HEK293 (cell line): ENCODE measurements at regions not wholly inside any gene's neighbourhood (a gene's known extent, or its start where the extent isn't known, plus 50 kb on each side); places are given as distances from the start of the nearest gene placed in this dataset.

ENCODE experiments used
- BCL11A ChIP-seq: fragments of 450-650 bp; formaldehyde crosslinking; IDR thresholded peaks from 2 replicates; pipeline ENCODE4 v1.5.1; 2016; ENCODE audit warnings: low read depth, missing biosample characterization, missing genetic modification characterization
- CTCF ChIP-seq: fragments of 450-650 bp; formaldehyde crosslinking; IDR thresholded peaks from 2 replicates; pipeline ENCODE4 v1.5.1; 2016; ENCODE audit warnings: missing biosample characterization, missing genetic modification characterization
- EGR2 ChIP-seq: fragments of 450-650 bp; formaldehyde crosslinking; IDR thresholded peaks from 2 replicates; pipeline ENCODE4 v1.5.1; 2016; ENCODE audit warnings: low read depth, missing biosample characterization, missing genetic modification characterization
- ELK4 ChIP-seq: IDR thresholded peaks from 2 replicates; pipeline ENCODE4 v1.6.1; 2011; ENCODE audit warnings: mild to moderate bottlenecking, low read depth, low read length, borderline replicate concordance
- ZNF133 ChIP-seq: fragments of 450-650 bp; formaldehyde crosslinking; IDR thresholded peaks from 2 replicates; pipeline ENCODE4 v1.5.1; 2016; ENCODE audit warnings: missing biosample characterization, missing genetic modification characterization
- ZNF138 ChIP-seq: fragments of 450-650 bp; formaldehyde crosslinking; IDR thresholded peaks from 2 replicates; pipeline ENCODE4 v1.5.1; 2016; ENCODE audit warnings: missing biosample characterization, missing genetic modification characterization, borderline replicate concordance
- ZNF501 ChIP-seq: fragments of 450-650 bp; formaldehyde crosslinking; IDR thresholded peaks from 2 replicates; pipeline ENCODE4 v1.5.1; 2016; ENCODE audit warnings: missing biosample characterization, missing genetic modification characterization
- ZNF654 ChIP-seq: fragments of 450-650 bp; formaldehyde crosslinking; IDR thresholded peaks from 2 replicates; pipeline ENCODE4 v1.5.1; 2016; ENCODE audit warnings: low read depth, missing biosample characterization, missing genetic modification characterization
- ZNF776 ChIP-seq: fragments of 450-650 bp; formaldehyde crosslinking; IDR thresholded peaks from 2 replicates; pipeline ENCODE4 v1.5.0; 2017; ENCODE audit warnings: missing biosample characterization, missing genetic modification characterization, borderline replicate concordance
- ZNF792 ChIP-seq: fragments of 450-650 bp; formaldehyde crosslinking; IDR thresholded peaks from 2 replicates; pipeline ENCODE4 v1.5.1; 2016; ENCODE audit warnings: missing biosample characterization, missing genetic modification characterization

GRCh38 chr11:80843266-80843974 lies 1402.6 kb upstream of the TENM4 start:
- TF ChIP-seq CTCF (no peak), BCL11A (tag by site-specific recombination) (no peak), ELK4 (no peak), ZNF133 (tag by site-specific recombination) (no peak), ZNF501 (tag by site-specific recombination) (no peak), ZNF776 (no peak), ZNF138 (tag by site-specific recombination) (no peak), EGR2 (tag by site-specific recombination) (no peak), ZNF654 (tag by site-specific recombination) (no peak), ZNF792 (tag by site-specific recombination) (no peak)
